CD4-positive, alpha-beta T cell (primary cell): ENCODE measurements at regions not wholly inside any gene's neighbourhood (a gene's known extent, or its start where the extent isn't known, plus 50 kb on each side); places are given as distances from the start of the nearest gene placed in this dataset.
"Not testable (repeated sequence)": the region's sequence is repeated elsewhere in the genome, so short reads cannot be mapped to it uniquely, and the experiment has no call there.

Experiments
- ATAC-seq: fragments of 200-7000 bp; cut with Tn5 transposase; one replicate; pipeline ENCODE4 v1.10.0; 2022; ENCODE audit warnings: mild to moderate bottlenecking; ENCODE audit not compliant: poor library complexity
- CTCF ChIA-PET: fragments of 350-600 bp; sonication (Branson Sonifier 250); formaldehyde crosslinking; loops from one replicate; lab custom pipeline; 2021; ENCODE audit warnings: antibody characterized with exemption, inconsistent platforms; lab: Charles Lee
- POLR2A ChIA-PET: fragments of 350-600 bp; sonication (Branson Sonifier 250); formaldehyde crosslinking; loops from one replicate; lab custom pipeline; 2021; ENCODE audit warnings: antibody characterized with exemption, inconsistent platforms; lab: Charles Lee
- DNase-seq, 14 experiments: peaks; one replicate each; pipeline ENCODE4 v3.0.0-alpha.2; 2013 to 2020; ENCODE audit warnings: mixed read lengths in 2 of 14
- H3K27ac ChIP-seq, 2 donors: one replicate each; pipeline versions ENCODE4 v1.5.1 to v1.7.0; 2013; ENCODE audit warnings: low read length in 2 of 2, low read depth in 1 of 2, mild to moderate bottlenecking in 1 of 2
- H3K27me3 ChIP-seq, 2 experiments: 1 replicate in 1 of 2; 2 replicates in 1 of 2; pipeline versions ENCODE4 v1.6.1 to v1.7.0; 2013; ENCODE audit warnings: low read length in 2 of 2, control low read depth in 1 of 2, mild to moderate bottlenecking in 1 of 2, moderate library complexity in 1 of 2; ENCODE audit not compliant: insufficient read depth in 2 of 2, control insufficient read depth in 1 of 2
- H3K36me3 ChIP-seq: one replicate; pipeline ENCODE4 v1.6.1; 2013; ENCODE audit warnings: low read length, control low read depth; ENCODE audit not compliant: insufficient read depth
- H3K4me1 ChIP-seq: one replicate; pipeline ENCODE4 v1.6.1; 2013; ENCODE audit warnings: low read length, control low read depth; ENCODE audit not compliant: insufficient read depth
- H3K4me3 ChIP-seq: one replicate; pipeline ENCODE4 v1.5.1; 2013; ENCODE audit warnings: mild to moderate bottlenecking, low read length, moderate library complexity
- H3K9me3 ChIP-seq, 2 experiments: 1 replicate in 1 of 2; 2 replicates in 1 of 2; pipeline versions ENCODE4 v1.6.1 to v1.7.0; 2013; ENCODE audit warnings: low read length in 2 of 2, mild to moderate bottlenecking in 2 of 2, control low read depth in 1 of 2, moderate library complexity in 1 of 2; ENCODE audit not compliant: control insufficient read depth in 1 of 2, insufficient read depth in 1 of 2
- H3K27ac Mint-ChIP-seq: one replicate; pipeline ENCODE4 v1.8.0; 2020; ENCODE audit warnings: mixed read lengths
- H3K27me3 Mint-ChIP-seq: one replicate; pipeline ENCODE4 v1.8.0; 2021; ENCODE audit warnings: mixed read lengths
- H3K36me3 Mint-ChIP-seq: one replicate; pipeline ENCODE4 v1.8.0; 2021; ENCODE audit warnings: low read depth, mixed read lengths
- H3K4me1 Mint-ChIP-seq: one replicate; pipeline ENCODE4 v1.8.0; 2021; ENCODE audit warnings: low read depth, mixed read lengths
- H3K4me3 Mint-ChIP-seq: one replicate; pipeline ENCODE4 v1.8.0; 2020; ENCODE audit warnings: mild to moderate bottlenecking, mixed read lengths
- H3K9me3 Mint-ChIP-seq: one replicate; pipeline ENCODE4 v1.8.0; 2020; ENCODE audit warnings: mixed read lengths
- CTCF ChIP-seq: fragments of 200-600 bp; IDR thresholded peaks from one replicate; pipeline ENCODE4 v1.8.0; 2022; ENCODE audit warnings: antibody characterized with exemption, mild to moderate bottlenecking
- intact Hi-C, 2 experiments: fragments of 100-400 bp; cut with DNase I in 1 of 2; cut with micrococcal nuclease in 1 of 2; formaldehyde crosslinking; loops; one replicate each; pipeline versions ENCODE4 v1.15.1 to v1.9.0; 2023 to 2025; cut with DNase I, micrococcal nuclease

- H3K27ac ChIP-seq: no peak overlapping the region
- intact Hi-C loops: no loop called here
- H3K36me3 ChIP-seq: no peaks in the 10 kb centered on the region
- ChIA-PET POLR2A (no interaction called here), CTCF (no interaction called here)
- no peaks in the 10 kb centered on the region for H3K4me1 ChIP-seq
- TF ChIP-seq CTCF: no peak
- H3K4me3 ChIP-seq: no peak overlapping the region
- Mint-ChIP-seq H3K27me3 (no peaks in the 10 kb centered on the region), H3K27ac (no peak overlapping the region), H3K36me3 (no peaks in the 10 kb centered on the region), H3K4me3 (no peak overlapping the region), H3K9me3 (peaks cover 11% of the 10 kb centered on the region), H3K4me1 (no peaks in the 10 kb centered on the region)
- ATAC-seq: no peak
- DNase-seq: no peak
- H3K27me3 ChIP-seq: no peaks in the 10 kb centered on the region
- peaks cover 0 to 12% of the 10 kb centered on the region in 2 experiments for H3K9me3 ChIP-seq
These were observed 134.3 kb downstream of the ZNF37A start for GRCh38 chr10:38228394-38228793.

GRCh38 chr10:38238479-38238878, 144.3 kb downstream of the ZNF37A start:
- H3K4me3 ChIP-seq, H3K27me3 ChIP-seq, H3K36me3 ChIP-seq, H3K9me3 ChIP-seq, POLR2A ChIA-PET, H3K4me1 Mint-ChIP-seq, H3K4me1 ChIP-seq, CTCF ChIA-PET, intact Hi-C loops, ATAC-seq, DNase-seq, H3K4me3 Mint-ChIP-seq, H3K27ac ChIP-seq, H3K36me3 Mint-ChIP-seq, H3K27me3 Mint-ChIP-seq, H3K27ac Mint-ChIP-seq: not testable (repeated sequence)
- H3K9me3 Mint-ChIP-seq: peaks cover 14% of the 10 kb centered on the region

GRCh38 chr10:38242061-38242649, 148.0 kb downstream of the ZNF37A start:
- H3K36me3 ChIP-seq, H3K27me3 ChIP-seq, POLR2A ChIA-PET, ATAC-seq, H3K27ac Mint-ChIP-seq, H3K27me3 Mint-ChIP-seq, H3K27ac ChIP-seq, H3K4me3 ChIP-seq, H3K9me3 ChIP-seq, H3K4me1 ChIP-seq, H3K4me3 Mint-ChIP-seq, H3K4me1 Mint-ChIP-seq, CTCF ChIA-PET, DNase-seq, H3K36me3 Mint-ChIP-seq, intact Hi-C loops: not testable (repeated sequence)
- peaks cover 12% of the 10 kb centered on the region for H3K9me3 Mint-ChIP-seq

- H3K4me3 Mint-ChIP-seq, H3K4me3 ChIP-seq, DNase-seq, H3K4me1 Mint-ChIP-seq, H3K27me3 Mint-ChIP-seq, CTCF ChIA-PET, H3K4me1 ChIP-seq, H3K27me3 ChIP-seq, H3K27ac Mint-ChIP-seq, H3K36me3 Mint-ChIP-seq, ATAC-seq, POLR2A ChIA-PET, H3K9me3 ChIP-seq, H3K27ac ChIP-seq, H3K9me3 Mint-ChIP-seq, intact Hi-C loops, H3K36me3 ChIP-seq: not testable (repeated sequence)
These were observed 154.0 kb downstream of the ZNF37A start for GRCh38 chr10:38248113-38248512.

- CTCF ChIA-PET: not testable (repeated sequence)
These were observed 158.4 kb downstream of the ZNF37A start for GRCh38 chr10:38252551-38252950.

GRCh38 chr10:38267555-38267954, 173.4 kb downstream of the ZNF37A start:
- DNase-seq, H3K4me3 Mint-ChIP-seq, H3K9me3 ChIP-seq, H3K4me3 ChIP-seq, H3K27ac ChIP-seq, intact Hi-C loops, CTCF ChIA-PET, H3K27me3 Mint-ChIP-seq, ATAC-seq, H3K9me3 Mint-ChIP-seq, H3K4me1 ChIP-seq, H3K27me3 ChIP-seq, H3K36me3 ChIP-seq, H3K27ac Mint-ChIP-seq, H3K4me1 Mint-ChIP-seq, H3K36me3 Mint-ChIP-seq, POLR2A ChIA-PET: not testable (repeated sequence)

More at GRCh38 chr10:38252551-38252950, 158.4 kb downstream of the ZNF37A start:
- ATAC-seq, H3K4me1 ChIP-seq, H3K27me3 ChIP-seq, intact Hi-C loops, H3K27me3 Mint-ChIP-seq, H3K4me1 Mint-ChIP-seq, H3K36me3 Mint-ChIP-seq, H3K4me3 ChIP-seq, H3K27ac ChIP-seq, H3K27ac Mint-ChIP-seq, H3K4me3 Mint-ChIP-seq, H3K9me3 ChIP-seq, DNase-seq, POLR2A ChIA-PET, H3K36me3 ChIP-seq: not testable (repeated sequence)
- H3K9me3 Mint-ChIP-seq: peaks cover 12% of the 10 kb centered on the region
